Fibroblast of lung (primary cell): ENCODE measurements at regions not wholly inside any gene's neighbourhood (a gene's known extent, or its start where the extent isn't known, plus 50 kb on each side); places are given as distances from the start of the nearest gene placed in this dataset.

ENCODE experiments used
- CTCF ChIP-seq, 2 donors: IDR thresholded peaks in 1 of 2; conservative IDR thresholded peaks in 1 of 2; 1 replicate in 1 of 2; 2 replicates in 1 of 2; pipeline ENCODE4 v1.5.1; 2011 to 2012; ENCODE audit warnings: low read length in 2 of 2, control low read depth in 1 of 2, inconsistent platforms in 1 of 2, low read depth in 1 of 2, mild to moderate bottlenecking in 1 of 2
- EZH2 ChIP-seq: IDR thresholded peaks from 2 replicates; pipeline ENCODE4 v1.5.1; 2012; ENCODE audit warnings: low read length, control low read depth, mild to moderate bottlenecking; ENCODE audit errors: missing control alignments

GRCh38 chr6:4382362-4382853, 247.0 kb upstream of the ECI2 start:
- TF ChIP-seq CTCF (conservative IDR thresholded peaks at IDR 0.05 in 1 of 2, IDR thresholded peaks at IDR 0.05 in 1 of 2; ENCODE audit: low read depth in 1 of 2, low read length in 2 of 2): no peak
- TF ChIP-seq EZH2: no peak
